ENCODE measurements at regions not wholly inside any gene's neighbourhood (a gene's known extent, or its start where the extent isn't known, plus 50 kb on each side); places are given as distances from the start of the nearest gene placed in this dataset.

- ChIA-PET POLR2A (no interaction called here), CTCF (no interaction called here)
- TF ChIP-seq PKNOX1 (IDR thresholded peaks at IDR 0.05) (no peak), FOXA1 (IDR thresholded peaks at IDR 0.05) (no peak), L3MBTL2 (conservative IDR thresholded peaks at IDR 0.05) (no peak), ELF4 (IDR thresholded peaks at IDR 0.05) (no peak), ARNT (IDR thresholded peaks at IDR 0.05) (no peak), FOXM1 (IDR thresholded peaks at IDR 0.05; ENCODE audit: borderline replicate concordance) (no peak), SP1 (IDR thresholded peaks at IDR 0.05) (no peak)
- DNase-seq (ENCODE audit: extremely low spot score), result no peak
These were observed 87.6 kb downstream of the TEX13C start for GRCh38 chrX:125407314-125407713.

GRCh38 chrX:125420809-125421208 is 101.1 kb downstream of the TEX13C start:
- TF ChIP-seq CTBP1 (IDR thresholded peaks at IDR 0.05; ENCODE audit: borderline replicate concordance) (no peak), FOXK2 (IDR thresholded peaks at IDR 0.05) (no peak), SUZ12 (IDR thresholded peaks at IDR 0.05) (no peak), ARNT (IDR thresholded peaks at IDR 0.05) (no peak), LEF1 (IDR thresholded peaks at IDR 0.05; ENCODE audit: borderline replicate concordance) (no peak), FOXA1 (IDR thresholded peaks at IDR 0.05) (no peak), TARDBP (IDR thresholded peaks at IDR 0.05) (no peak), HDGF (IDR thresholded peaks at IDR 0.05; ENCODE audit: borderline replicate concordance) (no peak), BHLHE40 (IDR thresholded peaks at IDR 0.05; ENCODE audit: borderline replicate concordance) (no peak), SP1 (IDR thresholded peaks at IDR 0.05) (no peak)
- ChIA-PET POLR2A (no interaction called here), CTCF (no interaction called here)
- no peak for DNase-seq (ENCODE audit: extremely low spot score)

- no peak for TF ChIP-seq PKNOX1 (IDR thresholded peaks at IDR 0.05)
- TF ChIP-seq BHLHE40 (IDR thresholded peaks at IDR 0.05; ENCODE audit: borderline replicate concordance), result no peak
- TF ChIP-seq CTBP1 (IDR thresholded peaks at IDR 0.05; ENCODE audit: borderline replicate concordance), result no peak
- no peak for TF ChIP-seq HDGF (IDR thresholded peaks at IDR 0.05; ENCODE audit: borderline replicate concordance)
- no peak for TF ChIP-seq FOXM1 (IDR thresholded peaks at IDR 0.05; ENCODE audit: borderline replicate concordance)
- TF ChIP-seq TARDBP (IDR thresholded peaks at IDR 0.05), result no peak
- TF ChIP-seq SP1 (IDR thresholded peaks at IDR 0.05), result no peak
- TF ChIP-seq FOXK2 (IDR thresholded peaks at IDR 0.05), result no peak
- TF ChIP-seq ELF4 (IDR thresholded peaks at IDR 0.05), result no peak
- no peak for TF ChIP-seq FOXA1 (IDR thresholded peaks at IDR 0.05)
- TF ChIP-seq ARNT (IDR thresholded peaks at IDR 0.05), result no peak
- no peak for TF ChIP-seq SUZ12 (IDR thresholded peaks at IDR 0.05)
- no peak for TF ChIP-seq ZNF384 (IDR thresholded peaks at IDR 0.05)
- TF ChIP-seq L3MBTL2 (conservative IDR thresholded peaks at IDR 0.05), result no peak
- TF ChIP-seq NFRKB (IDR thresholded peaks at IDR 0.05), result no peak
- no peak for TF ChIP-seq LEF1 (IDR thresholded peaks at IDR 0.05; ENCODE audit: borderline replicate concordance)
These were observed 103.3 kb downstream of the TEX13C start for GRCh38 chrX:125422986-125423385.

GRCh38 chrX:125424536-125424935 is 104.9 kb downstream of the TEX13C start:
- CTCF ChIA-PET, result no interaction called here
- POLR2A ChIA-PET, result no interaction called here
- DNase-seq (ENCODE audit: extremely low spot score), result no peak
- TF ChIP-seq BHLHE40 (IDR thresholded peaks at IDR 0.05; ENCODE audit: borderline replicate concordance), result no peak
- TF ChIP-seq SP1 (IDR thresholded peaks at IDR 0.05), result no peak
- TF ChIP-seq SUZ12 (IDR thresholded peaks at IDR 0.05), result no peak
- no peak for TF ChIP-seq FOXA1 (IDR thresholded peaks at IDR 0.05)
- TF ChIP-seq HDGF (IDR thresholded peaks at IDR 0.05; ENCODE audit: borderline replicate concordance), result no peak
- TF ChIP-seq ZNF384 (IDR thresholded peaks at IDR 0.05), result no peak
- no peak for TF ChIP-seq PKNOX1 (IDR thresholded peaks at IDR 0.05)
- no peak for TF ChIP-seq FOXM1 (IDR thresholded peaks at IDR 0.05; ENCODE audit: borderline replicate concordance)
- no peak for TF ChIP-seq ARNT (IDR thresholded peaks at IDR 0.05)
- no peak for TF ChIP-seq TARDBP (IDR thresholded peaks at IDR 0.05)
- no peak for TF ChIP-seq ELF4 (IDR thresholded peaks at IDR 0.05)
- TF ChIP-seq FOXK2 (IDR thresholded peaks at IDR 0.05), result no peak
- TF ChIP-seq NFRKB (IDR thresholded peaks at IDR 0.05), result no peak

More at GRCh38 chrX:125422986-125423385, 103.3 kb downstream of the TEX13C start:
- DNase-seq (ENCODE audit: extremely low spot score), result no peak
- ChIA-PET CTCF (no interaction called here), POLR2A (no interaction called here)

GRCh38 chrX:125436855-125437254 is 117.2 kb downstream of the TEX13C start:
- TF ChIP-seq LEF1 (IDR thresholded peaks at IDR 0.05; ENCODE audit: borderline replicate concordance) (no peak), PKNOX1 (IDR thresholded peaks at IDR 0.05) (no peak), ARNT (IDR thresholded peaks at IDR 0.05) (no peak)
- ChIA-PET POLR2A (no interaction called here), CTCF (no interaction called here)
- DNase-seq (ENCODE audit: extremely low spot score), result peak; percentile 8

GRCh38 chrX:125439194-125439849 is 119.7 kb downstream of the TEX13C start:
- TF ChIP-seq LEF1 (IDR thresholded peaks at IDR 0.05; ENCODE audit: borderline replicate concordance), result no peak
- no peak for TF ChIP-seq TARDBP (IDR thresholded peaks at IDR 0.05)
- DNase-seq (ENCODE audit: extremely low spot score), result no peak
- POLR2A ChIA-PET, result no interaction called here
- CTCF ChIA-PET, result no interaction called here
